ENCODE measurements at regions not wholly inside any gene's neighbourhood (a gene's known extent, or its start where the extent isn't known, plus 50 kb on each side); places are given as distances from the start of the nearest gene placed in this dataset.

DNA sequence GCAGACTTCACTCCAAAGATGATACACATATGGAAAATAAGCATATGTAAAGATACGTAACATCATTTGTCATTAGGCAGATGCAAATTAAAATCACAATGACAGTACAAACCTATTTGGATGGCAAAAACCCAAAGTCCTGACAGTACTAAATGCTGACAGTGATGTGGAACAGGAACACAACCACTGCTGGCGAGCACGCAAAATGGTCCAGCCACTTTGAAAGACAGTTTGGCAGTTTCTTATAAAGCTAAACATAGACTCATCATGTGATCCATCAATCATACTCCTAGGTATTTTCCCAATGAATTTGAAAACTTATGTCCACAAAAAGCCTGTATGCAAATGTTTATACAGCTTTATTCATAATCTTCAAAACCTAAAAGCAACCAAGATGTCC is 200.7 kb downstream of the RAMP3 start:
- no peaks in the 10 kb centered on the region for H3K36me3 Mint-ChIP-seq

DNA sequence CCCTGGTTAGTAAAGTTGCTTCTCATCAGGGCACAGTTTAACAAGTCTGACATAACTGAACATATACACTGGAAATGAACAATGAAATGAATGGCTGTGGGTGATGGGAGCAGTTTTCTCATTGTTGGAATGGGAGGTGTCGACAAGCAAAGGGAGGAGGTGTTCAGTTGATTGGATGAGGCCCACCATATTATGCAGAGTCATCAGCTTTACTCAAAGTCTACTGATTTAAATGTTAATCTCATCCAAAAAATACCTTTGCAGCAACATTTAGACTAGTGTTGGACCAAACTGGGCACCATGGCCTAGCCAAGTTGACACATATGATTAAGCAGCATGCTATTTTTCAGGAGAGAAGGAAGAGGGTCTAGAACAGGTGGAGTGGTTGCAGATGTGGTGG is 201.7 kb downstream of the RAMP3 start:
- Mint-ChIP-seq H3K4me1 (no peaks in the 10 kb centered on the region), H3K36me3 (no peaks in the 10 kb centered on the region), H3K4me3 (no peak overlapping the region), H3K27ac (no peak overlapping the region), H3K9me3 (peaks cover 0 to 14% (median 3%) of the 10 kb centered on the region in 3 donors), H3K27me3 (peaks cover 6% of the 10 kb centered on the region)

More for the DNA sequence above, 200.7 kb downstream of the RAMP3 start:
- H3K4me1 Mint-ChIP-seq: no peaks in the 10 kb centered on the region
- no peak overlapping the region for H3K27ac Mint-ChIP-seq
- H3K4me3 Mint-ChIP-seq: no peak overlapping the region
- peaks cover 1% of the 10 kb centered on the region for H3K27me3 Mint-ChIP-seq
- peaks cover 0 to 14% (median 3%) of the 10 kb centered on the region in 3 donors for H3K9me3 Mint-ChIP-seq

GRCh38 chr7:45359776-45360175 is 202.2 kb downstream of the RAMP3 start:
- no peak overlapping the region for H3K4me3 Mint-ChIP-seq
- H3K4me1 Mint-ChIP-seq: no peaks in the 10 kb centered on the region
- H3K27ac Mint-ChIP-seq: no peak overlapping the region
- no peaks in the 10 kb centered on the region for H3K36me3 Mint-ChIP-seq
- H3K27me3 Mint-ChIP-seq: peaks cover 6% of the 10 kb centered on the region
- peaks cover 0 to 14% (median 3%) of the 10 kb centered on the region in 3 donors for H3K9me3 Mint-ChIP-seq

GRCh38 chr7:45363669-45364068 is 206.1 kb downstream of the RAMP3 start:
- no peaks in the 10 kb centered on the region for H3K36me3 Mint-ChIP-seq
- no peak overlapping the region for H3K4me3 Mint-ChIP-seq
- peaks cover 6% of the 10 kb centered on the region for H3K27me3 Mint-ChIP-seq
- no peak overlapping the region for H3K27ac Mint-ChIP-seq
- H3K4me1 Mint-ChIP-seq: no peaks in the 10 kb centered on the region
- H3K9me3 Mint-ChIP-seq: peaks cover 0 to 8% (median 4%) of the 10 kb centered on the region in 3 donors

DNA sequence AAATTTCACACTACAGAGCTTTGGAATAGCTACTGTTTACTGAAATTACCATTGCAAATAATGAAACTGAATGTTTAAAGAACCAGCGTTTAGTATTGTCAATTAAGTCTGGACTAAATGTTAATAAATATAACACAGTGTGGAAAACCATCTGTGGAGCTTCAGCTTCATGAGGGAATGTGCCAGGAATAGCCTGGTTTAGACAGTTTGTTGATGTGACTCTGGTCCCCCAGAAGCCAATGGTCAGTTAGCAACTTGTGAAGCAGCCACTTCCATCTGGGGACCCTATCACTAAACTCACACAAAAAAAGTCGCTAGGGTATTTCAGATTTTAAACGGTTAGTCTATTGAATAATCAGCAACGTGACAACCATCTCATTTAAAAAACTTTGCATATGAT is 207.8 kb downstream of the RAMP3 start:
- no peak overlapping the region for H3K4me3 Mint-ChIP-seq
- no peaks in the 10 kb centered on the region for H3K4me1 Mint-ChIP-seq
- no peak overlapping the region for H3K27ac Mint-ChIP-seq
- H3K27me3 Mint-ChIP-seq: peaks cover 9% of the 10 kb centered on the region
- H3K36me3 Mint-ChIP-seq: peaks cover 3% of the 10 kb centered on the region
- H3K9me3 Mint-ChIP-seq: peaks cover 0 to 4% (median 4%) of the 10 kb centered on the region in 3 donors

- peaks cover 0 to 6% (median 4%) of the 10 kb centered on the region in 3 donors for H3K9me3 Mint-ChIP-seq
- H3K4me3 Mint-ChIP-seq: no peak overlapping the region
- H3K4me1 Mint-ChIP-seq: no peaks in the 10 kb centered on the region
- H3K27me3 Mint-ChIP-seq: peaks cover 11% of the 10 kb centered on the region
- H3K27ac Mint-ChIP-seq: no peak overlapping the region
- peaks cover 3% of the 10 kb centered on the region for H3K36me3 Mint-ChIP-seq
These were observed 207.7 kb upstream of the ADCY1 start for GRCh38 chr7:45366475-45366874.

- H3K27me3 Mint-ChIP-seq: peaks cover 11% of the 10 kb centered on the region
These were observed 207.1 kb upstream of the ADCY1 start for GRCh38 chr7:45367026-45367425.

DNA sequence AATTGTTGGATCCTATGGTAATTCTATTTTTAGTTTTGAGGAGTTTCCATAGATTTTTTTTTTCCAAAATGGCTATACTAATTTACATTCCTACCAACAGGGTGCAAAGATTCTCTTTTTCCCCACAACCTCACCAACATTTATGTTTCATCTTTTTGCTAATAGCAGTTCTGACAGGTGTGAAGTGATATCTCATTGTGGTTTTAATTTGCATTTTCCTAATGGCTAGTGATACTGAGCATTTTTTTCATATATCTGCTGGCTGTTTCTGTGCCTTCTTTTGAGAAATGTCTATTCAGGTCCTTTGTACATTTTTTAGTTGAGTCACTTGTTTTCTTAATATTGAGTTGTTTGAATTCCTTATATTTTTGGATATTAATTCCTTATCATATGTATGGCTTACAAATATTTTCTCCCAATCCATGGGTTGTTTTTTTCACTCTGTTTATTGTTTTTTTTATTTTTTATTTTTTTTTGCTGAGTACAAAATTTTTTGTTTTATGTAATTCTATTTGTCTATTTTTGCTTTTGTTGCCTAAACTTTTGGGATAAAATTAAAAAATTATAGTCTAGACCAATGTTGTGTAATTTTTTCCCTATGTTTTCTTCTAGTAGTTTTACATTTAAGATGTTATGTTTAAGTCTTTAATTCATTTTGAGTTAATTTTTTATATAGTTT is 205.9 kb upstream of the ADCY1 start:
- Mint-ChIP-seq H3K27me3 (peaks cover 14% of the 10 kb centered on the region), H3K27ac (no peak overlapping the region), H3K36me3 (peaks cover 3% of the 10 kb centered on the region), H3K4me1 (no peaks in the 10 kb centered on the region), H3K9me3 (peaks cover 0 to 5% (median 4%) of the 10 kb centered on the region in 3 donors), H3K4me3 (no peak overlapping the region)

More at GRCh38 chr7:45367026-45367425, 207.1 kb upstream of the ADCY1 start:
- Mint-ChIP-seq H3K36me3 (peaks cover 3% of the 10 kb centered on the region), H3K4me3 (no peak overlapping the region), H3K27ac (no peak overlapping the region), H3K9me3 (peaks cover 0 to 6% (median 4%) of the 10 kb centered on the region in 3 donors), H3K4me1 (no peaks in the 10 kb centered on the region)

- H3K4me1 Mint-ChIP-seq: no peaks in the 10 kb centered on the region
- peaks cover 8% of the 10 kb centered on the region for H3K27me3 Mint-ChIP-seq
- no peaks in the 10 kb centered on the region for H3K9me3 Mint-ChIP-seq
- H3K4me3 Mint-ChIP-seq: no peak overlapping the region
- no peak overlapping the region for H3K27ac Mint-ChIP-seq
- no peaks in the 10 kb centered on the region for H3K36me3 Mint-ChIP-seq
These were observed 189.7 kb upstream of the ADCY1 start for GRCh38 chr7:45384499-45384898.

DNA sequence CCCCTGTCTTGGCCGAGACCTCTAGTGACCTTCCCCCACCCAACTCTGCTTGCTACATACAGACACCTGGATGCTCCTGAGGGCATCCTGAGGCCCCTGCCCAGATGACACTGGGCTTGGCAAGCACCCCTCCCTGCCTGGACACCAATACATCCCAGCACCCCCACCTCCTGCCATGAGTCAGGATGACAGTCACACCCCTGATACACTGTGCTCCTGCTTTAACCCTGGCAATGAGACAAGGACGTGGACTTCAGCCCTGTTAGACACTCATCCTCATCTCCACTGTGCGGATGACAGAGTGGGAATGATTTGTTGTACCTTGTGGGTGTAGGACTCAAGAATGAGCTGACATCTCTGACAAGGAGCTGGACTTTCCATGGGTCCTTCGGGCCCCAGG is 186.3 kb upstream of the ADCY1 start:
- Mint-ChIP-seq H3K27ac (no peak overlapping the region), H3K9me3 (peaks cover 0 to 4% (median 1%) of the 10 kb centered on the region in 3 donors), H3K36me3 (no peaks in the 10 kb centered on the region), H3K4me1 (no peaks in the 10 kb centered on the region), H3K4me3 (no peak overlapping the region), H3K27me3 (peaks cover 7% of the 10 kb centered on the region)

GRCh38 chr7:45389073-45389872 is 184.9 kb upstream of the ADCY1 start:
- H3K36me3 Mint-ChIP-seq: no peaks in the 10 kb centered on the region
- H3K27me3 Mint-ChIP-seq: peaks cover 3% of the 10 kb centered on the region

GRCh38 chr7:45390180-45390579 is 184.0 kb upstream of the ADCY1 start:
- Mint-ChIP-seq H3K4me1 (no peaks in the 10 kb centered on the region), H3K9me3 (peaks cover 0 to 14% (median 3%) of the 10 kb centered on the region in 3 donors), H3K36me3 (no peaks in the 10 kb centered on the region), H3K4me3 (no peak overlapping the region), H3K27me3 (peaks cover 3% of the 10 kb centered on the region), H3K27ac (no peak overlapping the region)

More at GRCh38 chr7:45389073-45389872, 184.9 kb upstream of the ADCY1 start:
- no peaks in the 10 kb centered on the region for H3K4me1 Mint-ChIP-seq
- H3K27ac Mint-ChIP-seq: no peak overlapping the region
- peaks cover 0 to 6% (median 3%) of the 10 kb centered on the region in 3 donors for H3K9me3 Mint-ChIP-seq
- no peak overlapping the region for H3K4me3 Mint-ChIP-seq

DNA sequence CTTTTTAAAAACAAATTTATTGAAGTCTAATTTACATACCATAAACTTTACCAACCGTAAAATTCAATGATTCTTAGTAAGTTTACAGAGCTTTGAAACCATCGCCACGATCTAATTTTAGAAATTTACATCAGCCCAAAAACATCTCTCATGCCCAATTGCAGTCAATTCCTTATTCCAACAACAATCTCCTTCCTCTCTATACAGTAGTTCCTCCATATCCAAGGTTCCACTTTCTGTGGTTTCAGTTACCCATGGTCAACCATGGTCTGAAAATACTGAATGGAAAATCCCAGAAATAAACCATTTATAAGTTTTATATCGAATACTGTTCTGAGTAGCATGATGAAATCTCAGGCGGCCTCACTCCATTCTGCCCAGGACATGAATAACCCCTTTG is 183.4 kb upstream of the ADCY1 start:
- Mint-ChIP-seq H3K4me3 (no peak overlapping the region), H3K9me3 (peaks cover 0 to 14% (median 3%) of the 10 kb centered on the region in 3 donors)

GRCh38 chr7:45391618-45392451 is 182.3 kb upstream of the ADCY1 start:
- Mint-ChIP-seq H3K4me1 (no peaks in the 10 kb centered on the region), H3K9me3 (peaks cover 0 to 14% (median 3%) of the 10 kb centered on the region in 3 donors), H3K4me3 (no peak overlapping the region), H3K36me3 (no peaks in the 10 kb centered on the region), H3K27ac (no peak overlapping the region), H3K27me3 (no peaks in the 10 kb centered on the region)

More for the DNA sequence above, 183.4 kb upstream of the ADCY1 start:
- no peaks in the 10 kb centered on the region for H3K4me1 Mint-ChIP-seq
- H3K27me3 Mint-ChIP-seq: peaks cover 3% of the 10 kb centered on the region
- H3K27ac Mint-ChIP-seq: no peak overlapping the region
- no peaks in the 10 kb centered on the region for H3K36me3 Mint-ChIP-seq
